H1 (cell line): ENCODE measurements at regions not wholly inside any gene's neighbourhood (a gene's known extent, or its start where the extent isn't known, plus 50 kb on each side); places are given as distances from the start of the nearest gene placed in this dataset.

Experiments used
- BACH1 ChIP-seq: IDR thresholded peaks from 2 replicates; pipeline ENCODE4 v1.6.1; 2012; ENCODE audit warnings: low read length, improper control_type of control experiment
- CHD7 ChIP-seq: fragments of 300-600 bp; sonication (generic); IDR thresholded peaks from 2 replicates; pipeline ENCODE4 v1.7.1; 2012; ENCODE audit warnings: low read length, moderate library complexity, mild to moderate bottlenecking, inconsistent platforms; ENCODE audit not compliant: insufficient replicate concordance
- SRF ChIP-seq: IDR thresholded peaks from 2 replicates; pipeline ENCODE4 v1.6.1; 2011; ENCODE audit warnings: mild to moderate bottlenecking, low read depth, low read length, moderate library complexity
- YY1 ChIP-seq: IDR thresholded peaks from 2 replicates; pipeline ENCODE4 v1.6.1; 2011; ENCODE audit warnings: low read depth, mild to moderate bottlenecking, low read length

GRCh38 chr20:63117151-63117550 is 98.8 kb downstream of the YTHDF1 start (continued):
- TF ChIP-seq CHD7 (no peak), BACH1 (no peak), SRF (no peak), YY1 (no peak)
